Adrenal gland (tissue), 9 donors: ENCODE measurements at regions not wholly inside any gene's neighbourhood (a gene's known extent, or its start where the extent isn't known, plus 50 kb on each side); places are given as distances from the start of the nearest gene placed in this dataset.

ENCODE experiments used
- DNase-seq, 7 donors: peaks; one replicate each; pipeline ENCODE4 v3.0.0-alpha.2; 2019 to 2020
- H3K27ac ChIP-seq, 5 donors: fragments of 200-600 bp; sonication (generic) in 4 of 5; 1 replicate in 3 of 5; 2 replicates in 2 of 5; pipeline versions ENCODE4 v1.5.1 to v1.8.0; 2016 to 2020; ENCODE audit warnings: mild to moderate bottlenecking in 1 of 5
- H3K27me3 ChIP-seq: fragments of 200-600 bp; 2 replicates; pipeline ENCODE4 v1.8.0; 2021
- H3K36me3 ChIP-seq, 2 donors: fragments of 200-600 bp; replicated peaks in 1 of 2; 1 replicate in 1 of 2; 2 replicates in 1 of 2; pipeline versions ENCODE4 v1.5.1 to v1.8.0; 2018 to 2022
- H3K4me1 ChIP-seq, 2 donors: fragments of 200-600 bp; replicated peaks in 1 of 2; 1 replicate in 1 of 2; 2 replicates in 1 of 2; pipeline versions ENCODE4 v1.5.1 to v1.8.0; 2018 to 2021
- H3K4me3 ChIP-seq, 4 donors: fragments of 200-600 bp; sonication (generic) in 3 of 4; one replicate each; pipeline ENCODE4 v1.5.1; 2016 to 2018
- H3K9me3 ChIP-seq, 3 donors: fragments of 200-600 bp; sonication (generic) in 1 of 3; replicated peaks in 1 of 3; 1 replicate in 2 of 3; 2 replicates in 1 of 3; pipeline versions ENCODE4 v1.5.1 to v1.8.0; 2016 to 2021
- POLR2A ChIP-seq, 2 donors: fragments of 450-650 bp; IDR thresholded peaks; one replicate each; pipeline ENCODE4 v1.6.1; 2017; ENCODE audit warnings: antibody characterized with exemption in 2 of 2, mild to moderate bottlenecking in 2 of 2, moderate library complexity in 1 of 2
- WGBS, 4 donors: extraction: QIAGEN DNeasy Blood & Tissue Kit in 2 of 4; methylation state at CpG; one replicate each; pipeline versions ENCODE4 v1.1.5 to v1.1.7; 2013 to 2017; 5-methylcytosine and 5-hydroxymethylcytosine counted together
- intact Hi-C, 2 donors: fragments of 100-400 bp; cut with DNase I; formaldehyde crosslinking; loops; one replicate each; pipeline versions ENCODE4 v1.14.1 to v1.15.0; 2022 to 2023
- TF ChIP-seq, protein P1 (sequence below), 6 experiments: fragments of 450-650 bp in 4 of 6; fragments of 200-600 bp in 2 of 6; sonication (generic) in 1 of 6; IDR thresholded peaks; 1 replicate in 5 of 6; 2 replicates in 1 of 6; pipeline versions ENCODE4 v1.5.1 to v1.8.0; 2016 to 2021; ENCODE audit warnings: antibody characterized with exemption in 6 of 6, mild to moderate bottlenecking in 2 of 6, moderate library complexity in 1 of 6
- donor health status: healthy with polysubstance abuse.
- donor health status: Bipolar disorder and iron deficiency.
- donor health status: DM: yes; HTN: yes; CAD: no.
- donor health status: DM: no; HTN: no; CAD: no.
- donor health status: DM: no; HTN: no; CAD: no.

DNA sequence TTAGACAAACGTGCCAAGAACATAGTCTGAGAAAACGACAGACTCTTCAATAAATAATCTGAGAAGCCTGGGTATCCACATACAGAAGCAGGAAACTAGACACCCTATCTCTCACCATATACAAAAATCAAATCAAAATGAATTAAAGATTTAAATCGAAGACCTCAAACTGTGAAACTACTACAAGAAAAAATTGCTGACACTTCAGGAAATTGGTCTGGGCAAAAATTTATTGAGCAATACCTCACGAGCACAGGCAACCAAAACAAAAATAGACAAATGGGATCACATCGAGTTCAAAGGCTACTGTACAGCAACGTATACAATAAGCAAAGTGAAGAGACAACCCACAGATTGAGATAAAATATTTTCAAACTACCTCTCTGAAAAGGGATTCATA is 292.8 kb upstream of the RGS18 start:
- TF ChIP-seq, protein P1, sequence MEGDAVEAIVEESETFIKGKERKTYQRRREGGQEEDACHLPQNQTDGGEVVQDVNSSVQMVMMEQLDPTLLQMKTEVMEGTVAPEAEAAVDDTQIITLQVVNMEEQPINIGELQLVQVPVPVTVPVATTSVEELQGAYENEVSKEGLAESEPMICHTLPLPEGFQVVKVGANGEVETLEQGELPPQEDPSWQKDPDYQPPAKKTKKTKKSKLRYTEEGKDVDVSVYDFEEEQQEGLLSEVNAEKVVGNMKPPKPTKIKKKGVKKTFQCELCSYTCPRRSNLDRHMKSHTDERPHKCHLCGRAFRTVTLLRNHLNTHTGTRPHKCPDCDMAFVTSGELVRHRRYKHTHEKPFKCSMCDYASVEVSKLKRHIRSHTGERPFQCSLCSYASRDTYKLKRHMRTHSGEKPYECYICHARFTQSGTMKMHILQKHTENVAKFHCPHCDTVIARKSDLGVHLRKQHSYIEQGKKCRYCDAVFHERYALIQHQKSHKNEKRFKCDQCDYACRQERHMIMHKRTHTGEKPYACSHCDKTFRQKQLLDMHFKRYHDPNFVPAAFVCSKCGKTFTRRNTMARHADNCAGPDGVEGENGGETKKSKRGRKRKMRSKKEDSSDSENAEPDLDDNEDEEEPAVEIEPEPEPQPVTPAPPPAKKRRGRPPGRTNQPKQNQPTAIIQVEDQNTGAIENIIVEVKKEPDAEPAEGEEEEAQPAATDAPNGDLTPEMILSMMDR (IDR thresholded peaks at IDR 0.05), result no peak
- Histone ChIP-seq H3K27me3 (no peaks in the 10 kb centered on the region), H3K36me3 (no peaks in the 10 kb centered on the region), H3K9me3 (no peaks in the 10 kb centered on the region), H3K4me3 (no peak overlapping the region), H3K27ac (no peak overlapping the region), H3K4me1 (no peaks in the 10 kb centered on the region)
- DNase-seq, result no peak
- intact Hi-C loops, result no loop called here
- WGBS, 4 donors, result 51 to 66% (median 57%) methylated on average over 6 of the region's 6 CpGs

- no peak for TF ChIP-seq POLR2A (IDR thresholded peaks at IDR 0.05)
- TF ChIP-seq, protein P1 (IDR thresholded peaks at IDR 0.05), result no peak
- WGBS, 4 donors, result 83 to 88% (median 86%) methylated on average over 2 of the region's 2 CpGs
- Histone ChIP-seq H3K27me3 (no peaks in the 10 kb centered on the region), H3K4me1 (no peaks in the 10 kb centered on the region), H3K9me3 (no peaks in the 10 kb centered on the region), H3K4me3 (no peak overlapping the region), H3K36me3 (no peaks in the 10 kb centered on the region), H3K27ac (no peak overlapping the region)
- DNase-seq, result no peak
- intact Hi-C loops, result no loop called here
These were observed 292.1 kb upstream of the RGS18 start for GRCh38 chr1:191866155-191866554.

- Histone ChIP-seq H3K27me3 (no peaks in the 10 kb centered on the region), H3K4me1 (no peaks in the 10 kb centered on the region), H3K4me3 (no peak overlapping the region), H3K9me3 (no peaks in the 10 kb centered on the region), H3K36me3 (no peaks in the 10 kb centered on the region), H3K27ac (no peak overlapping the region)
- intact Hi-C loops, result no loop called here
- TF ChIP-seq POLR2A (IDR thresholded peaks at IDR 0.05), result no peak
- TF ChIP-seq, protein P1 (IDR thresholded peaks at IDR 0.05), result no peak
- no peak for DNase-seq
- WGBS, 4 donors, result 66 to 73% (median 68%) methylated on average over 3 of the region's 3 CpGs
These were observed 288.4 kb upstream of the RGS18 start for GRCh38 chr1:191869790-191870312.

DNA sequence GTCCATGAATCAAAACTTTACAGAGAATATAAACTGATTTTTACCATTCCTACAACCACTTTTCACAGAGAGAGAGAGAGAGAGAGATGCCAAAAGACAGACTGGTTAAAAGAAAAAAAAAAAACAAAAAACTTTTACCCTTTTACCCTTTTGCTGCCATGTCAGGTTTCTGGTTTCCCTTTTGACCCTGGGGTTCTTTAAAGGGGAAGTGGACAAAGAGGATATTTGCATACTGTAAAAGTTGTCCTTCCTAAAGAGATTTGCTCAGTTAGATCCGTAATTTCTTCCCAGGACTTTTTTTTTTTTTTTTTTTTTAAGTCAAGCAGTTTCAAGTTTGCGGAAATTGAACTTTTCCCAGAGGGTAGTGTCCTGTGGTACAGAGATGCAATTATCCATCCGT is 287.8 kb upstream of the RGS18 start:
- no peak for DNase-seq
- Histone ChIP-seq H3K27me3 (no peaks in the 10 kb centered on the region), H3K4me3 (no peak overlapping the region), H3K4me1 (no peaks in the 10 kb centered on the region), H3K9me3 (no peaks in the 10 kb centered on the region), H3K27ac (no peak overlapping the region), H3K36me3 (no peaks in the 10 kb centered on the region)
- no peak for TF ChIP-seq POLR2A (IDR thresholded peaks at IDR 0.05)
- TF ChIP-seq, protein P1 (IDR thresholded peaks at IDR 0.05), result no peak
- intact Hi-C loops, result no loop called here
- 75 to 84% (median 79%) methylated on average over 3 of the region's 3 CpGs for WGBS, 4 donors
